Activated CD4-positive, alpha-beta memory T cell treated with anti-CD3 and anti-CD28 coated beads for 36 hours (primary cell): ENCODE measurements at regions not wholly inside any gene's neighbourhood (a gene's known extent, or its start where the extent isn't known, plus 50 kb on each side); places are given as distances from the start of the nearest gene placed in this dataset.
"Not testable (repeated sequence)": the region's sequence is repeated elsewhere in the genome, so short reads cannot be mapped to it uniquely, and the experiment has no call there.

ENCODE experiments used
- CTCF ChIA-PET: fragments of 350-600 bp; sonication (Branson Sonifier 250); formaldehyde crosslinking; loops from one replicate; lab custom pipeline; 2021; ENCODE audit warnings: antibody characterized with exemption, inconsistent platforms; lab: Charles Lee
- POLR2A ChIA-PET: fragments of 350-600 bp; sonication (Branson Sonifier 250); formaldehyde crosslinking; loops from one replicate; lab custom pipeline; 2021; ENCODE audit warnings: antibody characterized with exemption; lab: Charles Lee
- DNase-seq: peaks from one replicate; pipeline ENCODE4 v3.0.0-alpha.2; 2020
- H3K27ac Mint-ChIP-seq: one replicate; pipeline ENCODE4 v1.8.0; 2021; ENCODE audit warnings: mixed read lengths
- H3K27me3 Mint-ChIP-seq: one replicate; pipeline ENCODE4 v1.8.0; 2021; ENCODE audit warnings: mixed read lengths
- H3K36me3 Mint-ChIP-seq: one replicate; pipeline ENCODE4 v1.8.0; 2021; ENCODE audit warnings: mixed read lengths
- H3K4me1 Mint-ChIP-seq: one replicate; pipeline ENCODE4 v1.8.0; 2021; ENCODE audit warnings: low read depth, mixed read lengths
- H3K4me3 Mint-ChIP-seq: one replicate; pipeline ENCODE4 v1.8.0; 2021; ENCODE audit warnings: mild to moderate bottlenecking, mixed read lengths
- H3K9me3 Mint-ChIP-seq: one replicate; pipeline ENCODE4 v1.8.0; 2021; ENCODE audit warnings: mixed read lengths
- intact Hi-C: fragments of 100-400 bp; cut with micrococcal nuclease; formaldehyde crosslinking; loops from one replicate; pipeline ENCODE4 v1.15.1; 2023

GRCh38 chr3:130029531-130030289 lies 51.9 kb upstream of the ALG1L2 start:
- DNase-seq, POLR2A ChIA-PET, H3K9me3 Mint-ChIP-seq, H3K27ac Mint-ChIP-seq, H3K4me3 Mint-ChIP-seq, H3K36me3 Mint-ChIP-seq, H3K27me3 Mint-ChIP-seq, H3K4me1 Mint-ChIP-seq: not testable (repeated sequence)
- CTCF ChIA-PET: interaction anchor here (1.1 kb wide), 1 partner anchor 68 kb away, joined by 3 read pairs; no protein-coding TSS in a partner anchor
- intact Hi-C loops: loop anchor here (2.0 kb wide), 1 partner anchor 65 kb away; no protein-coding TSS in a partner anchor
